Suppressor macrophage treated with lipopolysaccharide for 4 hours (primary cell): ENCODE measurements at regions not wholly inside any gene's neighbourhood (a gene's known extent, or its start where the extent isn't known, plus 50 kb on each side); places are given as distances from the start of the nearest gene placed in this dataset.
"Not testable (repeated sequence)": the region's sequence is repeated elsewhere in the genome, so short reads cannot be mapped to it uniquely, and the experiment has no call there.

Source experiments
- DNase-seq: peaks from one replicate; pipeline ENCODE4 v3.0.0-alpha.2; 2020

GRCh38 chr6:8175046-8175777 is 72.9 kb upstream of the EEF1E1 start:
- no peak for DNase-seq

- no peak for DNase-seq
Measured at GRCh38 chr6:8174571-8174970, 72.2 kb upstream of the EEF1E1 start.

- no peak for DNase-seq
Measured at GRCh38 chr6:8172530-8172929, 70.2 kb upstream of the EEF1E1 start.

GRCh38 chr6:8170754-8171153 is 68.4 kb upstream of the EEF1E1 start:
- no peak for DNase-seq

GRCh38 chr6:8170245-8170644 is 67.9 kb upstream of the EEF1E1 start:
- DNase-seq, result no peak

- DNase-seq, result no peak
Measured at GRCh38 chr6:8166156-8166555, 63.8 kb upstream of the EEF1E1 start.

GRCh38 chr6:8165008-8165407 is 62.7 kb upstream of the EEF1E1 start:
- DNase-seq, result not testable (repeated sequence)

GRCh38 chr6:8164281-8164680 is 61.9 kb upstream of the EEF1E1 start:
- not testable (repeated sequence) for DNase-seq

GRCh38 chr6:8159966-8160365 is 57.6 kb upstream of the EEF1E1 start:
- no peak for DNase-seq

GRCh38 chr6:8157839-8158238 is 55.5 kb upstream of the EEF1E1 start:
- DNase-seq, result no peak

GRCh38 chr6:8155259-8156012 is 53.1 kb upstream of the EEF1E1 start:
- DNase-seq, result no peak
